Mucosa of descending colon (tissue), 3 donors: ENCODE measurements at regions not wholly inside any gene's neighbourhood (a gene's known extent, or its start where the extent isn't known, plus 50 kb on each side); places are given as distances from the start of the nearest gene placed in this dataset.
A peak's percentile ranks its signal among the peaks of the same experiment; 100 is the strongest.

Experiments used
- ATAC-seq: fragments of 200-7000 bp; cut with Tn5 transposase; one replicate; pipeline ENCODE4 v1.9.1; 2020; ENCODE audit warnings: mild to moderate bottlenecking, moderate library complexity
- DNase-seq, 3 donors: peaks; one replicate each; pipeline ENCODE4 v3.0.0-alpha.2; 2020
- H3K36me3 ChIP-seq: fragments of 200-600 bp; one replicate; pipeline ENCODE4 v1.8.0; 2021; ENCODE audit warnings: low read depth, mild to moderate bottlenecking
- H3K4me1 ChIP-seq: fragments of 200-600 bp; one replicate; pipeline ENCODE4 v1.8.0; 2021; ENCODE audit warnings: low read depth, mild to moderate bottlenecking
- H3K4me3 ChIP-seq: fragments of 200-600 bp; one replicate; pipeline ENCODE4 v1.8.0; 2021; ENCODE audit warnings: mild to moderate bottlenecking
- H3K9me3 ChIP-seq: fragments of 200-600 bp; one replicate; pipeline ENCODE4 v1.8.0; 2021; ENCODE audit warnings: mild to moderate bottlenecking
- CTCF ChIP-seq: fragments of 200-600 bp; IDR thresholded peaks from one replicate; pipeline ENCODE4 v1.8.0; 2022; ENCODE audit warnings: antibody characterized with exemption, mild to moderate bottlenecking
- intact Hi-C, 2 donors: fragments of 100-400 bp; cut with DNase I in 1 of 2; cut with micrococcal nuclease in 1 of 2; formaldehyde crosslinking; loops; one replicate each; pipeline versions ENCODE4 v1.11.0 to v1.11.1; 2022; cut with DNase I, micrococcal nuclease
- donor health status: DM: no; HTN: no; CAD: no; lungs with moderate emphysema.
- donor health status: DM: no; HTN: no; CAD: no.
- donor health status: DM: no; HTN: yes; CAD: no.

- no peaks in the 10 kb centered on the region for H3K4me1 ChIP-seq
- H3K4me3 ChIP-seq = no peak overlapping the region
- TF ChIP-seq CTCF = no peak
- intact Hi-C loops = no loop called here
- no peak for ATAC-seq
- no peaks in the 10 kb centered on the region for H3K36me3 ChIP-seq
- no peaks in the 10 kb centered on the region for H3K9me3 ChIP-seq
- no peak for DNase-seq
Observed at GRCh38 chr1:61011561-61012263, 70.6 kb upstream of the NFIA start.

GRCh38 chr1:61007534-61008364, 74.6 kb upstream of the NFIA start:
- intact Hi-C loops = no loop called here
- no peaks in the 10 kb centered on the region for H3K9me3 ChIP-seq
- DNase-seq (no peak), ATAC-seq (no peak)
- no peaks in the 10 kb centered on the region for H3K36me3 ChIP-seq
- no peak for TF ChIP-seq CTCF
- H3K4me1 ChIP-seq = no peaks in the 10 kb centered on the region
- H3K4me3 ChIP-seq = no peak overlapping the region

- DNase-seq (no peak), ATAC-seq (no peak)
- no peaks in the 10 kb centered on the region for H3K4me1 ChIP-seq
- H3K36me3 ChIP-seq = no peaks in the 10 kb centered on the region
- intact Hi-C loops = no loop called here
- no peak overlapping the region for H3K4me3 ChIP-seq
- H3K9me3 ChIP-seq = no peaks in the 10 kb centered on the region
- TF ChIP-seq CTCF = no peak
Observed at GRCh38 chr1:61005614-61006580, 76.5 kb upstream of the NFIA start.

- Histone ChIP-seq H3K4me1 (no peaks in the 10 kb centered on the region), H3K4me3 (no peak overlapping the region), H3K36me3 (no peaks in the 10 kb centered on the region), H3K9me3 (no peaks in the 10 kb centered on the region)
- DNase-seq = no peak
- intact Hi-C loops = no loop called here
- peak; percentile 26 for ATAC-seq
- no peak for TF ChIP-seq CTCF
Observed at GRCh38 chr1:61004262-61005003, 77.9 kb upstream of the NFIA start.

GRCh38 chr1:61000327-61000726, 82.0 kb upstream of the NFIA start:
- H3K36me3 ChIP-seq = no peaks in the 10 kb centered on the region
- H3K9me3 ChIP-seq = no peaks in the 10 kb centered on the region
- DNase-seq (no peak), ATAC-seq (no peak)
- H3K4me3 ChIP-seq = no peak overlapping the region
- TF ChIP-seq CTCF = no peak
- intact Hi-C loops = no loop called here
- H3K4me1 ChIP-seq = no peaks in the 10 kb centered on the region
